ENCODE measurements at regions not wholly inside any gene's neighbourhood (a gene's known extent, or its start where the extent isn't known, plus 50 kb on each side); places are given as distances from the start of the nearest gene placed in this dataset.

- TF ChIP-seq POLR2AphosphoS5 (IDR thresholded peaks at IDR 0.05; ENCODE audit: low read depth, low read length) (no peak), POLR2A (IDR thresholded peaks at IDR 0.05; ENCODE audit: low read depth, low read length) (no peak), SPI1 (IDR thresholded peaks at IDR 0.05; ENCODE audit: low read depth, low read length) (no peak)
Observed at GRCh38 chr22:49340406-49340805, 487.3 kb downstream of the BRD1 start.

Data from GM12891 (cell line).